Gastrocnemius medialis (tissue), 4 donors: ENCODE measurements at regions not wholly inside any gene's neighbourhood (a gene's known extent, or its start where the extent isn't known, plus 50 kb on each side); places are given as distances from the start of the nearest gene placed in this dataset.
A peak's percentile ranks its signal among the peaks of the same experiment; 100 is the strongest.

Source experiments
- ATAC-seq, 2 donors: fragments of 150-250 bp; one replicate each; pipeline ENCODE4 v1.9.1; 2016
- DNase-seq, 2 donors: peaks; one replicate each; pipeline ENCODE4 v3.0.0-alpha.2; 2019
- H3K27ac ChIP-seq, 4 donors: fragments of 200-600 bp; sonication (generic); 1 replicate in 1 of 4; 2 replicates in 3 of 4; pipeline ENCODE4 v1.5.1; 2016 to 2018; ENCODE audit warnings: mild to moderate bottlenecking in 2 of 4, moderate library complexity in 1 of 4
- H3K27me3 ChIP-seq, 3 donors: fragments of 200-600 bp; sonication (generic) in 2 of 3; 1 replicate in 1 of 3; 2 replicates in 2 of 3; pipeline versions ENCODE4 v1.5.1 to v1.6.0; 2016 to 2019; ENCODE audit warnings: mild to moderate bottlenecking in 1 of 3, moderate library complexity in 1 of 3
- H3K36me3 ChIP-seq, 2 donors: fragments of 200-600 bp; sonication (generic) in 1 of 2; one replicate each; pipeline ENCODE4 v1.5.1; 2017 to 2018
- H3K4me1 ChIP-seq, 2 donors: fragments of 200-600 bp; sonication (generic) in 1 of 2; one replicate each; pipeline ENCODE4 v1.5.1; 2016 to 2017; ENCODE audit warnings: mild to moderate bottlenecking in 2 of 2
- H3K4me3 ChIP-seq, 4 donors: fragments of 200-600 bp; sonication (generic) in 3 of 4; 1 replicate in 1 of 4; 2 replicates in 3 of 4; pipeline ENCODE4 v1.5.1; 2016 to 2019; ENCODE audit warnings: mild to moderate bottlenecking in 2 of 4
- H3K9me3 ChIP-seq, 3 donors: fragments of 200-600 bp; sonication (generic) in 2 of 3; 1 replicate in 1 of 3; 2 replicates in 2 of 3; pipeline ENCODE4 v1.5.1; 2016 to 2019
- CTCF ChIP-seq, 5 experiments: fragments of 450-650 bp in 3 of 5; fragments of 200-600 bp in 2 of 5; sonication (generic) in 2 of 5; IDR thresholded peaks in 4 of 5; conservative IDR thresholded peaks in 1 of 5; 1 replicate in 4 of 5; 2 replicates in 1 of 5; pipeline ENCODE4 v1.5.1; 2016 to 2019; ENCODE audit warnings: antibody characterized with exemption in 5 of 5, mild to moderate bottlenecking in 3 of 5, moderate library complexity in 3 of 5
- POLR2A ChIP-seq, 2 donors: fragments of 450-650 bp; IDR thresholded peaks; one replicate each; pipeline ENCODE4 v1.6.1; 2017; ENCODE audit warnings: antibody characterized with exemption in 2 of 2, mild to moderate bottlenecking in 2 of 2, moderate library complexity in 2 of 2
- in situ Hi-C, 4 donors: fragments of 200-750 bp; cut with MboI; loops; one replicate each; pipeline versions ENCODE4 v1.15.0 to v1.8.0; 2017; ENCODE audit warnings: low sequenced_read_pairs in 4 of 4
- intact Hi-C: fragments of 100-400 bp; cut with DNase I; formaldehyde crosslinking; loops from one replicate; pipeline ENCODE4 v1.15.1; 2023; ENCODE audit warnings: low total_unique reads

GRCh38 chr10:62992145-62992721 lies 140.9 kb upstream of the NRBF2 start:
- H3K9me3 ChIP-seq: no peaks in the 10 kb centered on the region
- no peak overlapping the region for H3K27ac ChIP-seq
- H3K4me1 ChIP-seq: no peaks in the 10 kb centered on the region
- TF ChIP-seq POLR2A (IDR thresholded peaks at IDR 0.05) (no peak), CTCF (IDR thresholded peaks at IDR 0.05 in 4 of 5, conservative IDR thresholded peaks at IDR 0.05 in 1 of 5) (no peak)
- intact Hi-C loops (no loop called here), in situ Hi-C loops (no loop called here)
- peak in 1 of 2 donors; percentile 63 for ATAC-seq
- H3K36me3 ChIP-seq: no peaks in the 10 kb centered on the region
- H3K27me3 ChIP-seq: no peaks in the 10 kb centered on the region
- peak overlapping the region in 1 of 4 donors; percentile 25 for H3K4me3 ChIP-seq
- DNase-seq: no peak

- intact Hi-C loops: no loop called here
- TF ChIP-seq POLR2A (IDR thresholded peaks at IDR 0.05) (no peak), CTCF (IDR thresholded peaks at IDR 0.05 in 4 of 5, conservative IDR thresholded peaks at IDR 0.05 in 1 of 5) (no peak)
- DNase-seq (no peak), ATAC-seq (no peak)
- Histone ChIP-seq H3K4me3 (no peak overlapping the region), H3K9me3 (no peaks in the 10 kb centered on the region), H3K36me3 (no peaks in the 10 kb centered on the region), H3K27me3 (no peaks in the 10 kb centered on the region), H3K4me1 (no peaks in the 10 kb centered on the region), H3K27ac (no peak overlapping the region)
- in situ Hi-C loops: no loop called here
These were observed 143.0 kb upstream of the NRBF2 start for GRCh38 chr10:62990126-62990525.

GRCh38 chr10:62985807-62986600 lies 147.1 kb upstream of the NRBF2 start:
- no peak for TF ChIP-seq POLR2A (IDR thresholded peaks at IDR 0.05)
- TF ChIP-seq CTCF (IDR thresholded peaks at IDR 0.05 in 4 of 5, conservative IDR thresholded peaks at IDR 0.05 in 1 of 5): no peak
- ATAC-seq (no peak), DNase-seq (no peak)
- in situ Hi-C loops: no loop called here
- Histone ChIP-seq H3K27ac (no peak overlapping the region), H3K36me3 (no peaks in the 10 kb centered on the region), H3K27me3 (no peaks in the 10 kb centered on the region), H3K4me3 (no peak overlapping the region), H3K9me3 (no peaks in the 10 kb centered on the region), H3K4me1 (no peaks in the 10 kb centered on the region)
- intact Hi-C loops: no loop called here

- intact Hi-C loops: no loop called here
These were observed 152.0 kb upstream of the NRBF2 start for GRCh38 chr10:62981096-62981495.

More at GRCh38 chr10:62981096-62981495, 152.0 kb upstream of the NRBF2 start:
- Histone ChIP-seq H3K27me3 (no peaks in the 10 kb centered on the region), H3K4me1 (no peaks in the 10 kb centered on the region), H3K9me3 (no peaks in the 10 kb centered on the region), H3K27ac (no peak overlapping the region), H3K4me3 (no peak overlapping the region), H3K36me3 (no peaks in the 10 kb centered on the region)
- TF ChIP-seq POLR2A (IDR thresholded peaks at IDR 0.05) (no peak), CTCF (IDR thresholded peaks at IDR 0.05 in 4 of 5, conservative IDR thresholded peaks at IDR 0.05 in 1 of 5) (no peak)
- DNase-seq (no peak), ATAC-seq (no peak)
- in situ Hi-C loops: no loop called here
